Pancreas (tissue), 10 donors: ENCODE measurements at regions not wholly inside any gene's neighbourhood (a gene's known extent, or its start where the extent isn't known, plus 50 kb on each side); places are given as distances from the start of the nearest gene placed in this dataset.

Experiments
- ATAC-seq, 4 donors: fragments of 200-7000 bp; cut with Tn5 transposase; one replicate each; pipeline versions ENCODE4 v1.8.0 to v1.9.1; 2020; ENCODE audit warnings: mild to moderate bottlenecking in 4 of 4, moderate library complexity in 4 of 4
- DNase-seq, 6 donors: peaks; one replicate each; pipeline ENCODE4 v3.0.0-alpha.2; 2020
- FAIRE-seq: peaks from 2 replicates; lab custom pipeline; 2012; peaks lifted over from hg19 to GRCh38; lab: Jason Lieb, UNC
- H3K27ac ChIP-seq, 4 donors: fragments of 200-600 bp; sonication (generic); 1 replicate in 3 of 4; 2 replicates in 1 of 4; pipeline versions ENCODE4 v1.5.0 to v1.8.0; 2020
- H3K27me3 ChIP-seq, 4 donors: fragments of 200-600 bp; one replicate each; pipeline ENCODE4 v1.8.0; 2021
- H3K36me3 ChIP-seq, 3 donors: fragments of 200-600 bp; sonication (generic) in 1 of 3; one replicate each; pipeline versions ENCODE4 v1.5.0 to v1.8.0; 2020 to 2021
- H3K4me1 ChIP-seq, 3 donors: fragments of 200-600 bp; one replicate each; pipeline ENCODE4 v1.8.0; 2021
- H3K4me3 ChIP-seq, 4 donors: fragments of 200-600 bp; sonication (generic) in 2 of 4; one replicate each; pipeline versions ENCODE4 v1.5.0 to v1.8.0; 2020 to 2021
- H3K9me3 ChIP-seq, 4 donors: fragments of 200-600 bp; one replicate each; pipeline ENCODE4 v1.8.0; 2021
- WGBS, 2 donors: extraction: QIAGEN DNeasy Blood & Tissue Kit; methylation state at CpG; one replicate each; pipeline ENCODE4 v1.1.7; 2013; 5-methylcytosine and 5-hydroxymethylcytosine counted together
- intact Hi-C, 3 donors: fragments of 100-400 bp; cut with DNase I; formaldehyde crosslinking; loops; one replicate each; pipeline versions ENCODE4 v1.11.1 to v1.14.2; 2022
- TF ChIP-seq, protein P1 (sequence below), 4 donors: fragments of 200-600 bp; sonication (generic) in 3 of 4; IDR thresholded peaks; one replicate each; pipeline versions ENCODE4 v1.5.0 to v1.8.0; 2021; ENCODE audit warnings: antibody characterized with exemption in 4 of 4
- donor health status: healthy with polysubstance abuse.
- donor health status: DM: no; HTN: no; CAD: no; lungs with moderate emphysema.
- donor health status: DM: no; HTN: no; CAD: no.
- donor health status: control.
- donor health status: control.
- donor health status: Bipolar disorder and iron deficiency.
- donor health status: DM: yes; HTN: yes; CAD: no.
- donor health status: DM: no; HTN: no; CAD: no.
- donor health status: DM: no; HTN: no; CAD: no.
- donor health status: DM: yes; HTN: yes; CAD: no.

DNA sequence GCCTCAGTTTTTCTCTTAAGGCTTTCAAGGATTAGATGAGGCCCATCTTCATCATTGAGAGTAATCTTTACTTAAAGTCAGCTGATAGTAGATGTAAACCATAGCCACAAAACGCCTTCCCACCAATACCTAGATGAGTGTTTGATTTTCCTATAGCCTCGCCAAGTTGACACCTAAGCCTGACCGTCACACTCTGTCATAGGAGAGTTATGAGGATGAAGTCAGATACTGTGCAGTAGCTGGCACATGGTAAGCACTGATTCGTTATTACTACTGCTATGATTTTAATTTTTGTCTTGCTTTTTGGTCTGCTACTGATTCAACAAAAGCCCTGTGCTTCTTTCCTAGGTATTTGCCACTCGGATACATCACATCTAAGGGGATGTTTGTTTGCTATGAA, 395.5 kb downstream of the RPS6KC1 start:
- no peaks in the 10 kb centered on the region for H3K9me3 ChIP-seq
- H3K36me3 ChIP-seq: no peaks in the 10 kb centered on the region
- no peak overlapping the region for H3K27ac ChIP-seq
- intact Hi-C loops: no loop called here
- TF ChIP-seq, protein P1, sequence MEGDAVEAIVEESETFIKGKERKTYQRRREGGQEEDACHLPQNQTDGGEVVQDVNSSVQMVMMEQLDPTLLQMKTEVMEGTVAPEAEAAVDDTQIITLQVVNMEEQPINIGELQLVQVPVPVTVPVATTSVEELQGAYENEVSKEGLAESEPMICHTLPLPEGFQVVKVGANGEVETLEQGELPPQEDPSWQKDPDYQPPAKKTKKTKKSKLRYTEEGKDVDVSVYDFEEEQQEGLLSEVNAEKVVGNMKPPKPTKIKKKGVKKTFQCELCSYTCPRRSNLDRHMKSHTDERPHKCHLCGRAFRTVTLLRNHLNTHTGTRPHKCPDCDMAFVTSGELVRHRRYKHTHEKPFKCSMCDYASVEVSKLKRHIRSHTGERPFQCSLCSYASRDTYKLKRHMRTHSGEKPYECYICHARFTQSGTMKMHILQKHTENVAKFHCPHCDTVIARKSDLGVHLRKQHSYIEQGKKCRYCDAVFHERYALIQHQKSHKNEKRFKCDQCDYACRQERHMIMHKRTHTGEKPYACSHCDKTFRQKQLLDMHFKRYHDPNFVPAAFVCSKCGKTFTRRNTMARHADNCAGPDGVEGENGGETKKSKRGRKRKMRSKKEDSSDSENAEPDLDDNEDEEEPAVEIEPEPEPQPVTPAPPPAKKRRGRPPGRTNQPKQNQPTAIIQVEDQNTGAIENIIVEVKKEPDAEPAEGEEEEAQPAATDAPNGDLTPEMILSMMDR (IDR thresholded peaks at IDR 0.05): no peak
- no peak for FAIRE-seq
- ATAC-seq: no peak
- no peaks in the 10 kb centered on the region for H3K27me3 ChIP-seq
- no peak for DNase-seq
- H3K4me1 ChIP-seq: no peaks in the 10 kb centered on the region
- 58 to 72% methylated on average over 5 of the region's 5 CpGs for WGBS, 2 donors
- no peak overlapping the region for H3K4me3 ChIP-seq

GRCh38 chr1:213448360-213448759, 397.3 kb downstream of the RPS6KC1 start:
- FAIRE-seq (no peak), ATAC-seq (no peak), DNase-seq (no peak)
- no peaks in the 10 kb centered on the region for H3K36me3 ChIP-seq
- no peaks in the 10 kb centered on the region for H3K9me3 ChIP-seq
- H3K4me3 ChIP-seq: no peak overlapping the region
- intact Hi-C loops: no loop called here
- H3K4me1 ChIP-seq: no peaks in the 10 kb centered on the region
- no peak overlapping the region for H3K27ac ChIP-seq
- TF ChIP-seq, protein P1 (IDR thresholded peaks at IDR 0.05): no peak
- WGBS, 2 donors: 93 to 94% methylated on average over 9 of the region's 9 CpGs
- H3K27me3 ChIP-seq: no peaks in the 10 kb centered on the region

DNA sequence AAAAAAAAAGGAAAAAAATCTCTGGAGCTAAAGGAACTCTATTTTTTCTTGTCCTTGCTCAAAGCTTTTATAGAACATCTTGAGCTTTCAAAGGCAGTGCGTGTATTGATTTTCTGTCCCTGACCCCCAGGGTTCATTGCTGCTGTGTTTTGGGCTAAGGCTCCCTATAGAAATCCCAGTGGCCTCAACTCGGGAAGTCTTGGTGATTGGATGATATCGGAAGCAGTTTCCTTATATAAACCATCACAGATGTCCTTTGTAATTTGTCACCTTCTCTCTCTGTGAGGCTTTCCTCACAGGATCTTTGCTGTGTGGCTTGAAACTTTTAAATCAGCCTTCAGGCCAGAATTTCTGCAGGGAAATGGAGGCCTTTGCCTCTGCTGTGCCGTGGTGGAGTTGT, 397.7 kb downstream of the RPS6KC1 start:
- TF ChIP-seq, protein P1 (IDR thresholded peaks at IDR 0.05): no peak
- FAIRE-seq (no peak), DNase-seq (no peak), ATAC-seq (no peak)
- no peak overlapping the region for H3K4me3 ChIP-seq
- intact Hi-C loops: no loop called here
- no peaks in the 10 kb centered on the region for H3K27me3 ChIP-seq
- no peak overlapping the region for H3K27ac ChIP-seq
- no peaks in the 10 kb centered on the region for H3K9me3 ChIP-seq
- no peaks in the 10 kb centered on the region for H3K36me3 ChIP-seq
- no peaks in the 10 kb centered on the region for H3K4me1 ChIP-seq
- 78 to 85% methylated on average over 4 of the region's 4 CpGs for WGBS, 2 donors

- intact Hi-C loops: no loop called here
- Histone ChIP-seq H3K4me3 (no peak overlapping the region), H3K27me3 (no peaks in the 10 kb centered on the region), H3K9me3 (no peaks in the 10 kb centered on the region), H3K27ac (no peak overlapping the region), H3K4me1 (no peaks in the 10 kb centered on the region), H3K36me3 (no peaks in the 10 kb centered on the region)
- WGBS, 2 donors: 76 to 80% methylated on average over 4 of the region's 4 CpGs
- no peak for ATAC-seq
- TF ChIP-seq, protein P1 (IDR thresholded peaks at IDR 0.05): no peak
- no peak for FAIRE-seq
- DNase-seq: no peak
These were observed 401.5 kb downstream of the RPS6KC1 start for GRCh38 chr1:213452501-213452900.

DNA sequence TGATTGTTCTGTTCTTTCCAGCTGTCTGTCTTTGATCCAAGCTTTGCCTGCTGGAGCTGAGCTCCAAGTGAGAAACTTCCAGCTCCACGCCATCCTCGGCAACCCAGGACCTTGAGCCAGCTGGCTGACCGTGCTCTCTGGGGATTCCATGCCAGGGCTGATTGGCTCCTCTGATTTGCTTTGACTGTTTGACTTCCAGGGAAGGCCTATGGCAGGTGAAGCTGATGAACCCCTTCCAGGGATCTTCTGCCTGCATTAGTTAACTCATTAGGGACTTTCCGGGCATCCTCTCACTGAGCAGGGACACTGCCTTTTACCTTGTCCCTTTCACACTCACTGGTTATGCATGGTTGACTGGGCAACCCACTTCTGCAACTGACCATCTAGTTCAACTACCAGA, 406.1 kb downstream of the RPS6KC1 start:
- 38 to 39% methylated on average over 4 of the region's 4 CpGs for WGBS, 2 donors
- TF ChIP-seq, protein P1 (IDR thresholded peaks at IDR 0.05): no peak
- ATAC-seq (peak; percentile 37 to 63 (median 54)), FAIRE-seq (no peak), DNase-seq (no peak)
- Histone ChIP-seq H3K27ac (no peak overlapping the region), H3K27me3 (no peaks in the 10 kb centered on the region), H3K4me1 (no peaks in the 10 kb centered on the region), H3K9me3 (no peaks in the 10 kb centered on the region), H3K4me3 (no peak overlapping the region), H3K36me3 (no peaks in the 10 kb centered on the region)
- intact Hi-C loops: no loop called here
